Vagina (tissue), 2 donors: ENCODE measurements at regions not wholly inside any gene's neighbourhood (a gene's known extent, or its start where the extent isn't known, plus 50 kb on each side); places are given as distances from the start of the nearest gene placed in this dataset.

ENCODE experiments used
- DNase-seq, 2 donors: peaks; one replicate each; pipeline ENCODE4 v3.0.0-alpha.2; 2017; ENCODE audit errors: extremely low spot score in 2 of 2
- H3K27ac ChIP-seq: fragments of 200-600 bp; sonication (generic); one replicate; pipeline ENCODE4 v1.5.1; 2019
- H3K27me3 ChIP-seq: fragments of 200-600 bp; sonication (generic); one replicate; pipeline ENCODE4 v1.5.1; 2019
- H3K36me3 ChIP-seq, 2 donors: fragments of 200-600 bp; sonication (generic); one replicate each; pipeline ENCODE4 v1.5.1; 2017 to 2019
- H3K4me1 ChIP-seq: fragments of 200-600 bp; sonication (generic); one replicate; pipeline ENCODE4 v1.5.1; 2019
- H3K4me3 ChIP-seq, 2 donors: fragments of 200-600 bp; sonication (generic); 1 replicate in 1 of 2; 2 replicates in 1 of 2; pipeline ENCODE4 v1.5.1; 2016 to 2019
- H3K9me3 ChIP-seq: fragments of 200-600 bp; sonication (generic); one replicate; pipeline ENCODE4 v1.5.1; 2019
- CTCF ChIP-seq, 3 experiments: fragments of 450-650 bp in 2 of 3; fragments of 200-600 bp in 1 of 3; sonication (generic) in 1 of 3; IDR thresholded peaks; one replicate each; pipeline ENCODE4 v1.5.1; 2017 to 2019; ENCODE audit warnings: antibody characterized with exemption in 3 of 3, mild to moderate bottlenecking in 2 of 3, moderate library complexity in 2 of 3
- POLR2A ChIP-seq, 2 donors: fragments of 450-650 bp; IDR thresholded peaks; one replicate each; pipeline ENCODE4 v1.6.1; 2017; ENCODE audit warnings: antibody characterized with exemption in 2 of 2, mild to moderate bottlenecking in 2 of 2, moderate library complexity in 2 of 2
- POLR2AphosphoS5 ChIP-seq, 2 donors: sonication (generic); formaldehyde crosslinking; IDR thresholded peaks; one replicate each; pipeline ENCODE4 v1.9.0; 2017; ENCODE audit warnings: antibody characterized with exemption in 2 of 2, mild to moderate bottlenecking in 2 of 2, low read depth in 1 of 2; ENCODE audit not compliant: insufficient read depth in 1 of 2
- intact Hi-C: fragments of 100-400 bp; cut with DNase I; formaldehyde crosslinking; loops from one replicate; pipeline ENCODE4 v1.15.1; 2023

- Histone ChIP-seq H3K27me3 (no peaks in the 10 kb centered on the region), H3K9me3 (no peaks in the 10 kb centered on the region), H3K4me3 (no peak overlapping the region), H3K4me1 (no peaks in the 10 kb centered on the region), H3K27ac (no peak overlapping the region), H3K36me3 (no peaks in the 10 kb centered on the region)
- intact Hi-C loops = no loop called here
- DNase-seq = no peak
- no peak for TF ChIP-seq CTCF (IDR thresholded peaks at IDR 0.05)
- no peak for TF ChIP-seq POLR2A (IDR thresholded peaks at IDR 0.05)
- no peak for TF ChIP-seq POLR2AphosphoS5 (IDR thresholded peaks at IDR 0.05; ENCODE audit: insufficient read depth in 1 of 2, low read depth in 1 of 2)
Measured at GRCh38 chr21:18960306-18960705, 556.7 kb upstream of the TMPRSS15 start.

- TF ChIP-seq POLR2A (IDR thresholded peaks at IDR 0.05) (no peak), POLR2AphosphoS5 (IDR thresholded peaks at IDR 0.05; ENCODE audit: insufficient read depth in 1 of 2, low read depth in 1 of 2) (no peak), CTCF (IDR thresholded peaks at IDR 0.05) (no peak)
- no peak for DNase-seq
- Histone ChIP-seq H3K4me3 (no peak overlapping the region), H3K27me3 (no peaks in the 10 kb centered on the region), H3K36me3 (no peaks in the 10 kb centered on the region), H3K27ac (no peak overlapping the region), H3K9me3 (no peaks in the 10 kb centered on the region), H3K4me1 (no peaks in the 10 kb centered on the region)
- intact Hi-C loops = no loop called here
Measured at GRCh38 chr21:18970416-18970815, 566.8 kb upstream of the TMPRSS15 start.

DNA sequence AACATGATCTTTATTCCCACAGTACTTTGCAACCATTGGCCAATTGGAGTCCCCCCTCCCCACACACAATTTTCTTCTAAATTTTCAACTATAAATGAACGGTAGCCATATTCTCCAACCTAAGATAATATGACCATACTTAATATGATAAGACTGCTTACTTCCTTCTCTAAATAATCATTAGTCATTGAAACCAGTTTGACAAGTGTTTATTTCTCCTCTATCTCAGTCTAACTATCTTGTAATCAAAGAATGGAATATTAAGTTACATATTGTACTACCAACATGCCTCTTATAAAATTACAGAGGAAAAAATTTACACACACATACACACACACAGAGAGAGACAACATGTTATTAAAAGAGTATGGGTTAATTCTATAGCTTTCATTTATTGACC is 567.4 kb upstream of the TMPRSS15 start:
- no peak for DNase-seq
- H3K27me3 ChIP-seq = no peaks in the 10 kb centered on the region
- H3K4me3 ChIP-seq = no peak overlapping the region
- TF ChIP-seq POLR2AphosphoS5 (IDR thresholded peaks at IDR 0.05; ENCODE audit: insufficient read depth in 1 of 2, low read depth in 1 of 2) = no peak
- no peak for TF ChIP-seq CTCF (IDR thresholded peaks at IDR 0.05)
- TF ChIP-seq POLR2A (IDR thresholded peaks at IDR 0.05) = no peak
- no peak overlapping the region for H3K27ac ChIP-seq
- H3K36me3 ChIP-seq = no peaks in the 10 kb centered on the region
- H3K9me3 ChIP-seq = no peaks in the 10 kb centered on the region
- H3K4me1 ChIP-seq = no peaks in the 10 kb centered on the region
- intact Hi-C loops = no loop called here

GRCh38 chr21:18985584-18985983 is 582.0 kb upstream of the TMPRSS15 start:
- Histone ChIP-seq H3K27ac (no peak overlapping the region), H3K4me1 (no peaks in the 10 kb centered on the region), H3K4me3 (no peak overlapping the region), H3K27me3 (no peaks in the 10 kb centered on the region), H3K9me3 (no peaks in the 10 kb centered on the region), H3K36me3 (no peaks in the 10 kb centered on the region)
- intact Hi-C loops = no loop called here
- TF ChIP-seq POLR2A (IDR thresholded peaks at IDR 0.05) (no peak), POLR2AphosphoS5 (IDR thresholded peaks at IDR 0.05; ENCODE audit: insufficient read depth in 1 of 2, low read depth in 1 of 2) (no peak), CTCF (IDR thresholded peaks at IDR 0.05) (no peak)
- no peak for DNase-seq

- H3K4me3 ChIP-seq = no peak overlapping the region
- H3K36me3 ChIP-seq = no peaks in the 10 kb centered on the region
- no peaks in the 10 kb centered on the region for H3K4me1 ChIP-seq
- intact Hi-C loops = no loop called here
- DNase-seq = no peak
- H3K9me3 ChIP-seq = no peaks in the 10 kb centered on the region
- TF ChIP-seq POLR2A (IDR thresholded peaks at IDR 0.05) (no peak), POLR2AphosphoS5 (IDR thresholded peaks at IDR 0.05; ENCODE audit: insufficient read depth in 1 of 2, low read depth in 1 of 2) (no peak), CTCF (IDR thresholded peaks at IDR 0.05) (no peak)
- no peak overlapping the region for H3K27ac ChIP-seq
- H3K27me3 ChIP-seq = no peaks in the 10 kb centered on the region
Measured at GRCh38 chr21:18986197-18986596, 582.6 kb upstream of the TMPRSS15 start.
